ENCODE measurements at regions not wholly inside any gene's neighbourhood (a gene's known extent, or its start where the extent isn't known, plus 50 kb on each side); places are given as distances from the start of the nearest gene placed in this dataset.
"Not testable (repeated sequence)": the region's sequence is repeated elsewhere in the genome, so short reads cannot be mapped to it uniquely, and the experiment has no call there.

DNA sequence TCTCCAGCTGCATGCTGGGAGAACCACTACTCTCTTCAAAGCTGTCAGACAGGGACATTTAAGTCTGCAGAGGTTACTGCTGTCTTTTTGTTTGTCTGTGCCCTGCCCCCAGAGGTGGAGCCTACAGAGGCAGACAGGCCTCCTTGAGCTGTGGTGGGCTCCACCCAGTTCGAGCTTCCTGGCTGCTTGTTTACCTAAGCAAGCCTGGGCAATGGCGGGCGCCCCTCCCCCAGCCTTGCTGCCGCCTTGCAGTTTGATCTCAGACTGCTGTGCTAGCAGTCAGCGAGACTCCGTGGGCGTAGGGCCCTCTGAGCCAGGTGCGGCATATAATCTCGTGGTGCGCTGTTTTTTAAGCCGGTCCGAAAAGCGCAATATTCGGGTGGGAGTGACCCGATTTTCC lies 215.0 kb downstream of the STIM2 start:
- H3K4me3 ChIP-seq (ENCODE audit: insufficient read length, low read depth); DNase-seq (ENCODE audit: low read depth, low spot score); H3K4me1 ChIP-seq (ENCODE audit: insufficient read depth, insufficient read length); H3K9ac ChIP-seq (ENCODE audit: insufficient read length, low read depth); H3K9me3 ChIP-seq (ENCODE audit: insufficient read depth, low read length); H3K36me3 ChIP-seq (ENCODE audit: insufficient read depth, insufficient read length, low read length); H3K27me3 ChIP-seq (ENCODE audit: insufficient read depth, insufficient read length): not testable (repeated sequence)

- Histone ChIP-seq H3K36me3 (ENCODE audit: insufficient read depth, insufficient read length, low read length) (no peaks in the 10 kb centered on the region), H3K9ac (ENCODE audit: insufficient read length, low read depth) (no peak overlapping the region), H3K4me3 (ENCODE audit: insufficient read length, low read depth) (no peak overlapping the region), H3K9me3 (ENCODE audit: insufficient read depth, low read length) (peaks cover 7% of the 10 kb centered on the region; the same call in 1 of the 2 replicates), H3K4me1 (ENCODE audit: insufficient read depth, insufficient read length) (no peaks in the 10 kb centered on the region), H3K27me3 (ENCODE audit: insufficient read depth, insufficient read length) (no peaks in the 10 kb centered on the region)
- TF ChIP-seq ZNF274 (IDR thresholded peaks at IDR 0.05; ENCODE audit: low read depth, low read length) (no peak), YY1 (IDR thresholded peaks at IDR 0.05; ENCODE audit: insufficient read depth, insufficient read length) (no peak), SUZ12 (IDR thresholded peaks at IDR 0.05; ENCODE audit: extremely low read depth, insufficient read depth, insufficient read length) (no peak)
- no peak for DNase-seq (ENCODE audit: low read depth, low spot score)
Measured at GRCh38 chr4:27078934-27079455, 218.4 kb downstream of the STIM2 start.

DNA sequence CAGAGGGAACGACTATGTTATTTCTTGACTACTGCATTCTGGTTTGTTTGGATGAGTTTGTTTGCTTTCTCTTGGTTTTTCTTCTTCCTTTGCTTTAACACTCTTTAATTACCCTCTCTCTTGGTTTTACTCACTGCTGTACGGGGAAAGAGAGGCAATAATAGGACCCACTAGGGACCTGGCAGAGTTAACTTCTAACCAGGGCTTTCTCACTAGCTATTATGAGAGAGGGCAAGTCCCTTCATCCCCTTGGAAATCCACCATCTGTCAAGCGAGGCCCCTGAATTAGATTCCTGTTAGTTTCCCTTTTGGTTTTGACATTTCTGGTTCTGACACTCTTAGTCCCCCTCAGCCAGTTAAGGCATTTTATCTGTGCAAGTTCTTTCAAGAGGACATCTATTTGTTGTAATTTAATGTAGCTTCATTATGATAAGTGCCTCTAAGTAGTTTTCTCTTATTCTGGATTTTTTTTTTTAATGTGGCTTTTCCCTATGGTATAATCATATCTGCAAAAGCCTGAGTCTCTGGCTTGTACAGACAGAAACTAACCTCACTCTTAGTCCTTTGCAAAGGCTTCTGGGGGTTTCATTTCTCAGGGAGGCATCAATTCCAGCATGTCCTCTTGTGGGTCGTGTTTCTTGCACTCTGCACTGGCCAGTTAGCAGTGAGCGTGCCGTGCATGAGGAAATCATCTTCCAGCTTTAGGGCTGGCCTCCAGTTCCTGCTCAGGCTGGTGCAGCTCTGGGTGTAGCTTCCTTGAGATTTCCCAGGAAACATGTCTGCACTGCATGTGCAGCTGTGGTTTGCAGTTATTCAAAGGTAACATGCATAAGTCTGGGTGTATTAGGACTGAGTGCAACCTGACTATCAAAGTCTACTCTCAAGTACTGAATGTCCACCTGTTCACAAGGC lies 221.3 kb downstream of the STIM2 start:
- Histone ChIP-seq H3K36me3 (ENCODE audit: insufficient read depth, insufficient read length, low read length) (no peaks in the 10 kb centered on the region), H3K9me3 (ENCODE audit: insufficient read depth, low read length) (peaks cover 7% of the 10 kb centered on the region; the same call in 1 of the 2 replicates), H3K4me3 (ENCODE audit: insufficient read length, low read depth) (no peak overlapping the region), H3K4me1 (ENCODE audit: insufficient read depth, insufficient read length) (no peaks in the 10 kb centered on the region), H3K27me3 (ENCODE audit: insufficient read depth, insufficient read length) (no peaks in the 10 kb centered on the region), H3K9ac (ENCODE audit: insufficient read length, low read depth) (no peak overlapping the region)
- no peak for DNase-seq (ENCODE audit: low read depth, low spot score)
- TF ChIP-seq YY1 (IDR thresholded peaks at IDR 0.05; ENCODE audit: insufficient read depth, insufficient read length) (no peak), SUZ12 (IDR thresholded peaks at IDR 0.05; ENCODE audit: extremely low read depth, insufficient read depth, insufficient read length) (no peak), ZNF274 (IDR thresholded peaks at IDR 0.05; ENCODE audit: low read depth, low read length) (no peak)

DNA sequence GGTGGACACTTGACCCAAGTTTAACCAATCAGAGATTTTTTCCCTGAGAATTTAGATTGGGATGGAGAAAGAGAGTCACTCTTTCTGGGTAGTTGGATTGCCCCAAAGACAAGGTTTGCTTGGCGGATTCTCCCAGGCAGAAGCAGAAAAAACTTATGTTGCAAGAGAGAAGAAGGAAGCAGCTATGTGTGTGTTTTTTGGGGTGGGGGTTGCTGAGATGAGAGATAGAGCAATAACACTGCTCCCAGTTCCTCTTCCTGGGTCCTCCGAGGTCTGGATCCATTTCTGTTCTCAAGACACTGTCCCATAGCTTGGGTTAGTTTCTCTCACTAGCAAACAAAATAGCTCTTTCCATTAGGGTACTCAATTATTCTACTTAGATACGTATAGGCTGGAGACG lies 222.1 kb downstream of the STIM2 start:
- Histone ChIP-seq H3K9me3 (ENCODE audit: insufficient read depth, low read length) (0 out of 2 replicates have a peak, but pooled peaks cover 2% of the 10 kb centered on the region), H3K4me1 (ENCODE audit: insufficient read depth, insufficient read length) (no peaks in the 10 kb centered on the region), H3K4me3 (ENCODE audit: insufficient read length, low read depth) (no peak overlapping the region), H3K9ac (ENCODE audit: insufficient read length, low read depth) (no peak overlapping the region), H3K27me3 (ENCODE audit: insufficient read depth, insufficient read length) (no peaks in the 10 kb centered on the region), H3K36me3 (ENCODE audit: insufficient read depth, insufficient read length, low read length) (no peaks in the 10 kb centered on the region)
- DNase-seq (ENCODE audit: low read depth, low spot score), result no peak
- TF ChIP-seq YY1 (IDR thresholded peaks at IDR 0.05; ENCODE audit: insufficient read depth, insufficient read length) (no peak), ZNF274 (IDR thresholded peaks at IDR 0.05; ENCODE audit: low read depth, low read length) (no peak)

- TF ChIP-seq ZNF274 (IDR thresholded peaks at IDR 0.05; ENCODE audit: low read depth, low read length) (no peak), YY1 (IDR thresholded peaks at IDR 0.05; ENCODE audit: insufficient read depth, insufficient read length) (no peak), SUZ12 (IDR thresholded peaks at IDR 0.05; ENCODE audit: extremely low read depth, insufficient read depth, insufficient read length) (no peak)
- no peaks in the 10 kb centered on the region for H3K4me1 ChIP-seq (ENCODE audit: insufficient read depth, insufficient read length)
- no peak overlapping the region for H3K4me3 ChIP-seq (ENCODE audit: insufficient read length, low read depth)
- DNase-seq (ENCODE audit: low read depth, low spot score), result no peak
- H3K9ac ChIP-seq (ENCODE audit: insufficient read length, low read depth), result no peak overlapping the region
- H3K27me3 ChIP-seq (ENCODE audit: insufficient read depth, insufficient read length), result no peaks in the 10 kb centered on the region
- H3K9me3 ChIP-seq (ENCODE audit: insufficient read depth, low read length), result no peaks in the 10 kb centered on the region
- no peaks in the 10 kb centered on the region for H3K36me3 ChIP-seq (ENCODE audit: insufficient read depth, insufficient read length, low read length)
Measured at GRCh38 chr4:27084685-27085361, 224.2 kb downstream of the STIM2 start.

DNA sequence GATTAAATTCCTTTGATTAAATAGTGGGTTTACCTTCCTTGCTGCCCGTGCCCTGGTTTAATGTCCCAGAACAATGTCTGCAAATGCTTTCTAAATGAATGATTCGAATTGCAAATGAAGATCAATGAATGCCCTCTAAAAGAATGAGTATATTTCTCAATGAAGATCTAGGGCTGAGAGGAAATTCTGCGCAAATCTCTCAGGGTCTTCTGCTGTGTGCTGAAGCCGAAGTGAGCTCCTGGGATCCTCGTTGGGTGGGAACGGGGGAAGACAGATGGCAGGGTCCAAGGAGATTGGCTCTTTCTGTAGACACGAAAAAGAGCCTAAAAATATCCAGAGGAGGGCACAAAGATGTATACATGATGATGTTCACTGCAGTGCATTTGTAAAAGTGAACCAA lies 224.8 kb downstream of the STIM2 start:
- no peak for DNase-seq (ENCODE audit: low read depth, low spot score)
- H3K9me3 ChIP-seq (ENCODE audit: insufficient read depth, low read length), result no peaks in the 10 kb centered on the region
- no peaks in the 10 kb centered on the region for H3K36me3 ChIP-seq (ENCODE audit: insufficient read depth, insufficient read length, low read length)
- TF ChIP-seq ZNF274 (IDR thresholded peaks at IDR 0.05; ENCODE audit: low read depth, low read length) (no peak), YY1 (IDR thresholded peaks at IDR 0.05; ENCODE audit: insufficient read depth, insufficient read length) (no peak), SUZ12 (IDR thresholded peaks at IDR 0.05; ENCODE audit: extremely low read depth, insufficient read depth, insufficient read length) (no peak)
- no peaks in the 10 kb centered on the region for H3K27me3 ChIP-seq (ENCODE audit: insufficient read depth, insufficient read length)
- no peak overlapping the region for H3K4me3 ChIP-seq (ENCODE audit: insufficient read length, low read depth)
- H3K9ac ChIP-seq (ENCODE audit: insufficient read length, low read depth), result no peak overlapping the region
- no peaks in the 10 kb centered on the region for H3K4me1 ChIP-seq (ENCODE audit: insufficient read depth, insufficient read length)

- no peak overlapping the region for H3K9ac ChIP-seq (ENCODE audit: insufficient read length, low read depth)
- DNase-seq (ENCODE audit: low read depth, low spot score), result peak; percentile 58
- H3K27me3 ChIP-seq (ENCODE audit: insufficient read depth, insufficient read length), result no peaks in the 10 kb centered on the region
- no peaks in the 10 kb centered on the region for H3K4me1 ChIP-seq (ENCODE audit: insufficient read depth, insufficient read length)
- H3K36me3 ChIP-seq (ENCODE audit: insufficient read depth, insufficient read length, low read length), result no peaks in the 10 kb centered on the region
- no peak overlapping the region for H3K4me3 ChIP-seq (ENCODE audit: insufficient read length, low read depth)
- TF ChIP-seq YY1 (IDR thresholded peaks at IDR 0.05; ENCODE audit: insufficient read depth, insufficient read length) (no peak), ZNF274 (IDR thresholded peaks at IDR 0.05; ENCODE audit: low read depth, low read length) (no peak), SUZ12 (IDR thresholded peaks at IDR 0.05; ENCODE audit: extremely low read depth, insufficient read depth, insufficient read length) (no peak)
- no peaks in the 10 kb centered on the region for H3K9me3 ChIP-seq (ENCODE audit: insufficient read depth, low read length)
Measured at GRCh38 chr4:27087306-27088045, 226.8 kb downstream of the STIM2 start.

All from NT2/D1 (cell line).